ENCODE measurements at regions not wholly inside any gene's neighbourhood (a gene's known extent, or its start where the extent isn't known, plus 50 kb on each side); places are given as distances from the start of the nearest gene placed in this dataset.

- TF ChIP-seq EP300 (IDR thresholded peaks at IDR 0.05), result no peak
- TF ChIP-seq HOXB13 (CRISPR knock-in tag; IDR thresholded peaks at IDR 0.05; ENCODE audit: low read depth), result no peak
- no peak for TF ChIP-seq RNF2 (IDR thresholded peaks at IDR 0.05; ENCODE audit: borderline replicate concordance, low read depth)
- no peak for TF ChIP-seq REST (IDR thresholded peaks at IDR 0.05)
- TF ChIP-seq NR3C1 (IDR thresholded peaks at IDR 0.05), result no peak
- no peak for TF ChIP-seq FOXS1 (CRISPR knock-in tag; IDR thresholded peaks at IDR 0.05)
- no peak for TF ChIP-seq CHD2 (IDR thresholded peaks at IDR 0.05; ENCODE audit: low read length, partially characterized antibody)
- TF ChIP-seq EHMT2 (IDR thresholded peaks at IDR 0.05; ENCODE audit: low read depth), result no peak
- TF ChIP-seq CBX8 (IDR thresholded peaks at IDR 0.05), result no peak
- no peak for TF ChIP-seq USF2 (IDR thresholded peaks at IDR 0.05)
- no peak for TF ChIP-seq POLR2A (IDR thresholded peaks at IDR 0.05; ENCODE audit: low read length)
- TF ChIP-seq CTCF (IDR thresholded peaks at IDR 0.05), result no peak
- no peak for TF ChIP-seq E2F6 (IDR thresholded peaks at IDR 0.05; ENCODE audit: borderline replicate concordance, low read depth)
- no peak for TF ChIP-seq JUNB (IDR thresholded peaks at IDR 0.05)
- TF ChIP-seq FOSL2 (IDR thresholded peaks at IDR 0.05), result no peak
- no peak for TF ChIP-seq FOSL2 (CRISPR knock-in tag; IDR thresholded peaks at IDR 0.05)
- TF ChIP-seq CBX2 (IDR thresholded peaks at IDR 0.05; ENCODE audit: borderline replicate concordance, low read depth), result no peak
- H3K9me3 ChIP-seq, result peaks cover 24% of the 10 kb centered on the region
- peak overlapping the region; percentile 76 to 93 for H3K27ac ChIP-seq
- FAIRE-seq (no peak), DNase-seq (ENCODE audit: low read depth in 1 of 2, low spot score in 1 of 2) (peak in 1 of 2 experiments; percentile 22), ATAC-seq (peak in 1 of 2 experiments; percentile 23; a peak in 3 of 6 replicates)
- no peak overlapping the region for H3K4me2 ChIP-seq
- H3K4me1 ChIP-seq, result peaks cover 21% of the 10 kb centered on the region
- CTCF ChIA-PET, result interaction anchor here (0.7 to 3.4 kb wide), 15 partner anchors 12 to 418 kb away, joined by 3 to 23 read pairs (median 3); no protein-coding TSS in a partner anchor
- no peak overlapping the region for H3K4me3 ChIP-seq
- POLR2A ChIA-PET, result interaction anchor here (1.0 to 1.3 kb wide), 2 partner anchors 274 to 277 kb away, joined by 3 to 4 read pairs; no protein-coding TSS in a partner anchor
Measured at GRCh38 chr9:115882911-115883310, 270.7 kb upstream of the PAPPA start.

GRCh38 chr9:115883467-115884329 lies 269.9 kb upstream of the PAPPA start:
- ATAC-seq (peak; percentile 90 to 97), FAIRE-seq (peak; percentile 95), DNase-seq (ENCODE audit: low read depth in 1 of 2, low spot score in 1 of 2) (peak; percentile 60 to 88)
- WGBS (ENCODE audit: missing lambda C conversion rate), result 18% methylated on average over 5 of the region's 5 CpGs
- peak overlapping the region; percentile 76 to 93 for H3K27ac ChIP-seq
- peaks cover 27% of the 10 kb centered on the region for H3K9me3 ChIP-seq
- H3K4me2 ChIP-seq, result no peak overlapping the region
- ChIA-PET CTCF (interaction anchor here (0.7 to 3.4 kb wide), 16 partner anchors 9 to 293 kb away, joined by 3 to 23 read pairs (median 4); no protein-coding TSS in a partner anchor), POLR2A (interaction anchor here (1.0 to 1.3 kb wide), 2 partner anchors 273 to 276 kb away, joined by 3 to 4 read pairs; no protein-coding TSS in a partner anchor)
- H3K4me3 ChIP-seq, result no peak overlapping the region
- peaks cover 21% of the 10 kb centered on the region for H3K4me1 ChIP-seq
- TF ChIP-seq HOXA7 (CRISPR knock-in tag; IDR thresholded peaks at IDR 0.05) (no peak), HOXB13 (CRISPR knock-in tag; IDR thresholded peaks at IDR 0.05; ENCODE audit: low read depth) (no peak), CHD4 (IDR thresholded peaks at IDR 0.05; ENCODE audit: borderline replicate concordance) (no peak), POLR2A (IDR thresholded peaks at IDR 0.05; ENCODE audit: low read length) (no peak), GATA3 (IDR thresholded peaks at IDR 0.05; ENCODE audit: borderline replicate concordance) (peak; percentile 30; the same call in 1 of the 2 replicates), FOSB (CRISPR knock-in tag; IDR thresholded peaks at IDR 0.05) (no peak), EHMT2 (IDR thresholded peaks at IDR 0.05; ENCODE audit: low read depth) (no peak), SREBF2 (IDR thresholded peaks at IDR 0.05) (no peak), CTCF (IDR thresholded peaks at IDR 0.05) (peak; percentile 78), CEBPB (IDR thresholded peaks at IDR 0.05) (peak in 1 of 2 experiments; percentile 58; a peak in 1 of 4 replicates), TFCP2L1 (CRISPR knock-in tag; IDR thresholded peaks at IDR 0.05) (no peak), E2F6 (IDR thresholded peaks at IDR 0.05; ENCODE audit: borderline replicate concordance, low read depth) (no peak), ZNF302 (CRISPR knock-in tag; IDR thresholded peaks at IDR 0.05) (no peak), EHF (CRISPR knock-in tag; IDR thresholded peaks at IDR 0.05) (no peak), SMC3 (IDR thresholded peaks at IDR 0.05) (peak; percentile 96)
